H1 (cell line): ENCODE measurements at regions not wholly inside any gene's neighbourhood (a gene's known extent, or its start where the extent isn't known, plus 50 kb on each side); places are given as distances from the start of the nearest gene placed in this dataset.

Experiments
- FOSL1 ChIP-seq: IDR thresholded peaks from 2 replicates; pipeline ENCODE4 v1.6.1; 2011; ENCODE audit warnings: mild to moderate bottlenecking, low read depth, low read length, moderate library complexity; ENCODE audit not compliant: insufficient read depth
- MAX ChIP-seq: IDR thresholded peaks from 2 replicates; pipeline ENCODE4 v1.6.1; 2012; ENCODE audit warnings: inconsistent platforms
- POLR2AphosphoS5 ChIP-seq: IDR thresholded peaks from 2 replicates; pipeline ENCODE4 v1.6.1; 2011; ENCODE audit warnings: low read depth, low read length
- TF ChIP-seq, protein P1 (sequence below): IDR thresholded peaks from 2 replicates; pipeline ENCODE4 v1.6.1; 2012; ENCODE audit warnings: low read length, inconsistent platforms

DNA sequence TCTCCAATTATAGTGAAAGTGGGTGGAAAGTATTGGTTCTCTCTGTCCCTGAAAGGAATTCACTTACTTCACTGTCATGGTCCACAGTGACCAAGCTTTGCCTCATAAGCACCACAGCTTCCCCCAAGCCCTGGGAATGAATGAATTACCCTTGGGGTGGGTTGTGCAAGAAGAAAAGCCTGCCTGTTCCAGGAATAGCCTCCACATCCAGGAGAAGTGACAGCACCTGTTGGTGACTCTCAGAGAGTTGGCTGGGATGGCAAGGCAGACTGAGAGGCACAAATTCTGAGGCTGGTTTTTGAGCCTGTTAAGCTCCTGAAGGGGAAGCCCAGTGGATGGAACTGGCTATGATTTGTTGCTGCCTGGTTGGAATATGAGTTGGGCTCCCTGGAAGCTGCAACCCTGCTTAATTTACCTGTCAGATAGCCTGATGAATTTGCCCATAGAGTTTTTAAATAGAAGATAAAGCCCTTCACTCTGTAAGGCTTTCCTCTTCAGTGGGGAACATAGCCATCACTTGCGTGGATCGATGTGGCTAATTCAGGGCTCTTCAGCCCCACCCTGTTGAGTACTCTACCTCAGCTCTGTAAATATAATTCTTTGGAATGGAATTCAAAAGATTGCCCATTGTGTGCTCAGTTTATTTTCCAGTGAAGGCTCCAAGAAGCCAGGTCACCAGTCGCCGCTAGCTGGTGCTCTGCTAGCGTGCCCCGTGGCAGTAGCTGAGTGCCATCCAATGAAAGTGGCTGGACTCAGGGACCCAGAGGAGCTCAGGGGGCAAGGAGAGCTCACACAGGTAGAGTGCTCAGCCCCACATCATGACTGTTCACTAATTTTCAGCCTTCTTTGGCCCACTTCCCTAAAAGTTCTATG lies 479.3 kb downstream of the IRS1 start (continued):
- TF ChIP-seq, protein P1, sequence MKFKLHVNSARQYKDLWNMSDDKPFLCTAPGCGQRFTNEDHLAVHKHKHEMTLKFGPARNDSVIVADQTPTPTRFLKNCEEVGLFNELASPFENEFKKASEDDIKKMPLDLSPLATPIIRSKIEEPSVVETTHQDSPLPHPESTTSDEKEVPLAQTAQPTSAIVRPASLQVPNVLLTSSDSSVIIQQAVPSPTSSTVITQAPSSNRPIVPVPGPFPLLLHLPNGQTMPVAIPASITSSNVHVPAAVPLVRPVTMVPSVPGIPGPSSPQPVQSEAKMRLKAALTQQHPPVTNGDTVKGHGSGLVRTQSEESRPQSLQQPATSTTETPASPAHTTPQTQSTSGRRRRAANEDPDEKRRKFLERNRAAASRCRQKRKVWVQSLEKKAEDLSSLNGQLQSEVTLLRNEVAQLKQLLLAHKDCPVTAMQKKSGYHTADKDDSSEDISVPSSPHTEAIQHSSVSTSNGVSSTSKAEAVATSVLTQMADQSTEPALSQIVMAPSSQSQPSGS = no peak
- no peak for TF ChIP-seq POLR2AphosphoS5
- TF ChIP-seq MAX = no peak
- TF ChIP-seq FOSL1 = no peak
